HG03354 (cell line): ENCODE measurements at regions not wholly inside any gene's neighbourhood (a gene's known extent, or its start where the extent isn't known, plus 50 kb on each side); places are given as distances from the start of the nearest gene placed in this dataset.

Source experiments
- ATAC-seq: cut with Tn5 transposase; IDR thresholded peaks from one replicate; pipeline ENCODE4 v1.9.1; 2021; ENCODE audit warnings: mild to moderate bottlenecking; ENCODE audit not compliant: unreplicated experiment, poor library complexity, severe bottlenecking

- no peak for ATAC-seq
These were observed 425.3 kb upstream of the B3GAT1 start for GRCh38 chr11:134837166-134837886.

GRCh38 chr11:134836561-134836960, 424.5 kb upstream of the B3GAT1 start:
- no peak for ATAC-seq

- ATAC-seq = no peak
These were observed 423.5 kb upstream of the B3GAT1 start for GRCh38 chr11:134835561-134835960.

- no peak for ATAC-seq
These were observed 418.3 kb upstream of the B3GAT1 start for GRCh38 chr11:134830312-134830711.

- ATAC-seq = no peak
These were observed 411.9 kb upstream of the B3GAT1 start for GRCh38 chr11:134823970-134824369.

GRCh38 chr11:134822897-134823296, 410.9 kb upstream of the B3GAT1 start:
- no peak for ATAC-seq

- no peak for ATAC-seq
These were observed 409.4 kb upstream of the B3GAT1 start for GRCh38 chr11:134821422-134821821.

GRCh38 chr11:134819041-134819440, 407.0 kb upstream of the B3GAT1 start:
- no peak for ATAC-seq

GRCh38 chr11:134818516-134818915, 406.5 kb upstream of the B3GAT1 start:
- ATAC-seq = no peak

GRCh38 chr11:134815404-134815803, 403.4 kb upstream of the B3GAT1 start:
- ATAC-seq = no peak

GRCh38 chr11:134807997-134808396, 396.0 kb upstream of the B3GAT1 start:
- no peak for ATAC-seq

- ATAC-seq = no peak
These were observed 390.6 kb upstream of the B3GAT1 start for GRCh38 chr11:134802598-134802997.

GRCh38 chr11:134802116-134802515, 390.1 kb upstream of the B3GAT1 start:
- no peak for ATAC-seq

GRCh38 chr11:134801570-134801969, 389.5 kb upstream of the B3GAT1 start:
- ATAC-seq = no peak

- no peak for ATAC-seq
These were observed 388.8 kb upstream of the B3GAT1 start for GRCh38 chr11:134800826-134801225.

GRCh38 chr11:134800130-134800529, 388.1 kb upstream of the B3GAT1 start:
- no peak for ATAC-seq

- ATAC-seq = no peak
These were observed 387.3 kb upstream of the B3GAT1 start for GRCh38 chr11:134799386-134799785.

GRCh38 chr11:134797411-134798089, 385.5 kb upstream of the B3GAT1 start:
- no peak for ATAC-seq

- no peak for ATAC-seq
These were observed 383.0 kb upstream of the B3GAT1 start for GRCh38 chr11:134795017-134795416.

GRCh38 chr11:134794192-134794591, 382.1 kb upstream of the B3GAT1 start:
- no peak for ATAC-seq

- ATAC-seq = no peak
These were observed 380.6 kb upstream of the B3GAT1 start for GRCh38 chr11:134792677-134793076.
